Suprapubic skin (tissue), 4 donors: ENCODE measurements at regions not wholly inside any gene's neighbourhood (a gene's known extent, or its start where the extent isn't known, plus 50 kb on each side); places are given as distances from the start of the nearest gene placed in this dataset.

Experiments used
- DNase-seq, 2 donors: peaks; one replicate each; pipeline ENCODE4 v3.0.0-alpha.2; 2019; ENCODE audit warnings: low spot score in 2 of 2
- H3K27ac ChIP-seq: fragments of 200-600 bp; sonication (generic); one replicate; pipeline ENCODE4 v1.5.1; 2019
- H3K27me3 ChIP-seq: fragments of 200-600 bp; sonication (generic); one replicate; pipeline ENCODE4 v1.5.1; 2019
- H3K36me3 ChIP-seq: fragments of 200-600 bp; sonication (generic); one replicate; pipeline ENCODE4 v1.5.1; 2019
- H3K4me1 ChIP-seq: fragments of 200-600 bp; sonication (generic); one replicate; pipeline ENCODE4 v1.5.1; 2019
- H3K4me3 ChIP-seq: fragments of 200-600 bp; sonication (generic); one replicate; pipeline ENCODE4 v1.5.1; 2019; ENCODE audit warnings: mild to moderate bottlenecking
- H3K9me3 ChIP-seq: fragments of 200-600 bp; sonication (generic); one replicate; pipeline ENCODE4 v1.5.1; 2019
- CTCF ChIP-seq, 2 donors: fragments of 200-600 bp in 1 of 2; fragments of 450-650 bp in 1 of 2; sonication (generic) in 1 of 2; IDR thresholded peaks; one replicate each; pipeline ENCODE4 v1.5.1; 2016 to 2019; ENCODE audit warnings: antibody characterized with exemption in 2 of 2, mild to moderate bottlenecking in 1 of 2, moderate library complexity in 1 of 2
- EP300 ChIP-seq: sonication (generic); formaldehyde crosslinking; IDR thresholded peaks from one replicate; pipeline ENCODE4 v1.6.1; 2017; ENCODE audit warnings: antibody characterized with exemption
- POLR2A ChIP-seq, 2 donors: fragments of 450-650 bp; IDR thresholded peaks; one replicate each; pipeline ENCODE4 v1.6.1; 2017; ENCODE audit warnings: antibody characterized with exemption in 2 of 2, mild to moderate bottlenecking in 2 of 2, moderate library complexity in 2 of 2
- POLR2AphosphoS5 ChIP-seq, 3 donors: sonication (generic); formaldehyde crosslinking; IDR thresholded peaks; one replicate each; pipeline ENCODE4 v1.6.1; 2017; ENCODE audit warnings: antibody characterized with exemption in 3 of 3
- WGBS: methylation state at CpG from one replicate; pipeline ENCODE4 v1.1.5; 2018; 5-methylcytosine and 5-hydroxymethylcytosine counted together

GRCh38 chr11:122181372-122181771 lies 65.4 kb upstream of the BLID start:
- Histone ChIP-seq H3K4me1 (peaks cover 7% of the 10 kb centered on the region), H3K36me3 (no peaks in the 10 kb centered on the region), H3K27ac (no peak overlapping the region), H3K4me3 (no peak overlapping the region), H3K9me3 (no peaks in the 10 kb centered on the region), H3K27me3 (no peaks in the 10 kb centered on the region)
- no peak for DNase-seq
- WGBS: 61% methylated on average over 1 of the region's 1 CpG
- no peak for TF ChIP-seq POLR2AphosphoS5 (IDR thresholded peaks at IDR 0.05)
- TF ChIP-seq CTCF (IDR thresholded peaks at IDR 0.05): no peak
- TF ChIP-seq EP300: no peak
- TF ChIP-seq POLR2A (IDR thresholded peaks at IDR 0.05): no peak

GRCh38 chr11:122179961-122180834 lies 64.2 kb upstream of the BLID start:
- Histone ChIP-seq H3K9me3 (no peaks in the 10 kb centered on the region), H3K27ac (no peak overlapping the region), H3K4me3 (no peak overlapping the region), H3K4me1 (peaks cover 7% of the 10 kb centered on the region), H3K36me3 (no peaks in the 10 kb centered on the region), H3K27me3 (no peaks in the 10 kb centered on the region)
- no peak for TF ChIP-seq CTCF (IDR thresholded peaks at IDR 0.05)
- no peak for TF ChIP-seq POLR2AphosphoS5 (IDR thresholded peaks at IDR 0.05)
- no peak for TF ChIP-seq EP300
- no peak for TF ChIP-seq POLR2A (IDR thresholded peaks at IDR 0.05)
- 47% methylated on average over 8 of the region's 8 CpGs for WGBS
- no peak for DNase-seq

- H3K27ac ChIP-seq: no peak overlapping the region
- no peak for DNase-seq
- TF ChIP-seq EP300 (no peak), POLR2A (IDR thresholded peaks at IDR 0.05) (no peak), POLR2AphosphoS5 (IDR thresholded peaks at IDR 0.05) (no peak), CTCF (IDR thresholded peaks at IDR 0.05) (no peak)
These were observed 62.8 kb upstream of the BLID start for GRCh38 chr11:122178795-122179194.

GRCh38 chr11:122177238-122177637 lies 61.2 kb upstream of the BLID start:
- Histone ChIP-seq H3K9me3 (no peaks in the 10 kb centered on the region), H3K4me1 (peaks cover 7% of the 10 kb centered on the region), H3K36me3 (no peaks in the 10 kb centered on the region), H3K27me3 (no peaks in the 10 kb centered on the region), H3K4me3 (no peak overlapping the region), H3K27ac (no peak overlapping the region)
- WGBS: 66% methylated on average over 1 of the region's 1 CpG
- TF ChIP-seq POLR2AphosphoS5 (IDR thresholded peaks at IDR 0.05) (no peak), EP300 (no peak), POLR2A (IDR thresholded peaks at IDR 0.05) (no peak), CTCF (IDR thresholded peaks at IDR 0.05) (no peak)
- no peak for DNase-seq

More at GRCh38 chr11:122178795-122179194, 62.8 kb upstream of the BLID start:
- WGBS: 68% methylated on average over 5 of the region's 5 CpGs
- Histone ChIP-seq H3K9me3 (no peaks in the 10 kb centered on the region), H3K4me1 (peaks cover 7% of the 10 kb centered on the region), H3K4me3 (no peak overlapping the region), H3K36me3 (no peaks in the 10 kb centered on the region), H3K27me3 (no peaks in the 10 kb centered on the region)

GRCh38 chr11:122176651-122177050 lies 60.6 kb upstream of the BLID start:
- Histone ChIP-seq H3K27me3 (no peaks in the 10 kb centered on the region), H3K9me3 (no peaks in the 10 kb centered on the region), H3K36me3 (no peaks in the 10 kb centered on the region), H3K4me1 (peaks cover 7% of the 10 kb centered on the region), H3K4me3 (no peak overlapping the region), H3K27ac (no peak overlapping the region)
- TF ChIP-seq POLR2A (IDR thresholded peaks at IDR 0.05) (no peak), EP300 (no peak), POLR2AphosphoS5 (IDR thresholded peaks at IDR 0.05) (no peak), CTCF (IDR thresholded peaks at IDR 0.05) (no peak)
- WGBS: 65% methylated on average over 3 of the region's 3 CpGs
- DNase-seq: no peak
